HFF-Myc (cell line): ENCODE measurements at regions not wholly inside any gene's neighbourhood (a gene's known extent, or its start where the extent isn't known, plus 50 kb on each side); places are given as distances from the start of the nearest gene placed in this dataset.

Experiments used
- DNase-seq: peaks from one replicate; pipeline ENCODE4 v3.0.0-alpha.2; 2011; ENCODE audit warnings: low read depth; ENCODE audit errors: extremely low read depth
- H3K4me3 ChIP-seq: replicated peaks from 2 replicates; pipeline ENCODE4 v1.5.1; 2011; ENCODE audit warnings: low read depth, mild to moderate bottlenecking, control low read depth, low read length
- CTCF ChIP-seq: IDR thresholded peaks from 2 replicates; pipeline ENCODE4 v1.5.1; 2012; ENCODE audit warnings: mild to moderate bottlenecking, low read depth, low read length, control low read depth; ENCODE audit errors: missing control alignments

GRCh38 chr22:26825960-26826935 lies 168.9 kb downstream of the MIAT start:
- DNase-seq = no peak
- no peak for TF ChIP-seq CTCF
- no peak overlapping the region for H3K4me3 ChIP-seq

GRCh38 chr22:26827611-26828010 lies 170.2 kb downstream of the MIAT start:
- no peak for TF ChIP-seq CTCF
- no peak for DNase-seq
- H3K4me3 ChIP-seq = no peak overlapping the region

GRCh38 chr22:26828311-26828710 lies 170.9 kb downstream of the MIAT start:
- H3K4me3 ChIP-seq = no peak overlapping the region
- TF ChIP-seq CTCF = no peak
- no peak for DNase-seq

GRCh38 chr22:26830837-26831236 lies 173.4 kb downstream of the MIAT start:
- no peak for TF ChIP-seq CTCF
- H3K4me3 ChIP-seq = no peak overlapping the region
- DNase-seq = no peak

GRCh38 chr22:26835023-26835422 lies 177.6 kb downstream of the MIAT start:
- no peak for TF ChIP-seq CTCF
- no peak overlapping the region for H3K4me3 ChIP-seq
- DNase-seq = no peak

GRCh38 chr22:26835929-26836528 lies 178.6 kb downstream of the MIAT start:
- peak; percentile 33 for DNase-seq
- H3K4me3 ChIP-seq = no peak overlapping the region
- peak; percentile 75 for TF ChIP-seq CTCF
